ENCODE measurements at regions not wholly inside any gene's neighbourhood (a gene's known extent, or its start where the extent isn't known, plus 50 kb on each side); places are given as distances from the start of the nearest gene placed in this dataset.

DNA sequence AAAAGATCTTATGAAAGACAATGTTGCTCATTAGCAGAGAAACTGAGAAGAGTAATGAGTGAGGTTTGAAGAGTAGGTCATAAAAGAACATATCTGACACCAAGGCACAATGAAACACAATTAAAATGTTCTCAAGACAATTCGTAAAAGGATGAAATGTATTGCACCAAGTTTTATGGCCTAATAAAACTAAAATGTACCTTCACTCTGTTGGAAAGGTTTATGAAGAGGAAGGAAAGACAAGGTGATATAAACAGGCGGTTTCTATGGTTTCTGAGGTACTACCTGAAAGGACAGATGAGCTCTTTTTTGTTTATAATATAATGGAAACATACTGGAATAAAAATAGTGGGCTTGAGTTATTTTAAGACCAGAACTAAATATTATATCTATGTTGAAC, 821.3 kb downstream of the TAF11L14 start:
- no peaks in the 10 kb centered on the region for H3K27me3 ChIP-seq (ENCODE audit: insufficient read depth, poor library complexity, severe bottlenecking)

DNA sequence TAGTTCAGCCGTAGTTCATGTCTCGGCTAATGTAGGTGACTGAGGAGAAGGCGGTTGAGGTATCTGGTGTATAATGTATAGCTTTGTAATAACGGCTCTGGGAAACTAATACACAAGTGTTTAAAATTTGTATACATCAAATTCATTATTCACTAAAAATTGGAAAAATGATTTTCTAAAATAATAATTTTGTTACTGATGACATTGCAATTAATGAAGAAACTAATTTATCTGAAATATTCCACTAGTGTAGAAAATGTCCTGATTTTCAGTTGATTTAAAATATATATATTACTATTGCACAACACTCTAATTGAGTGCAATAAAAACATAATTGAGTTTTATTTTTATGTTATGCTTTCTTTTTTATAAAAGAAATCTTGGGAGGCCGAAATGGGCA, 823.0 kb downstream of the TAF11L14 start:
- H3K27ac ChIP-seq (replicated peaks): no peak overlapping the region
- no peak overlapping the region for H3K4me3 ChIP-seq (replicated peaks; ENCODE audit: insufficient read depth, low read length)
- TF ChIP-seq, protein P1, sequence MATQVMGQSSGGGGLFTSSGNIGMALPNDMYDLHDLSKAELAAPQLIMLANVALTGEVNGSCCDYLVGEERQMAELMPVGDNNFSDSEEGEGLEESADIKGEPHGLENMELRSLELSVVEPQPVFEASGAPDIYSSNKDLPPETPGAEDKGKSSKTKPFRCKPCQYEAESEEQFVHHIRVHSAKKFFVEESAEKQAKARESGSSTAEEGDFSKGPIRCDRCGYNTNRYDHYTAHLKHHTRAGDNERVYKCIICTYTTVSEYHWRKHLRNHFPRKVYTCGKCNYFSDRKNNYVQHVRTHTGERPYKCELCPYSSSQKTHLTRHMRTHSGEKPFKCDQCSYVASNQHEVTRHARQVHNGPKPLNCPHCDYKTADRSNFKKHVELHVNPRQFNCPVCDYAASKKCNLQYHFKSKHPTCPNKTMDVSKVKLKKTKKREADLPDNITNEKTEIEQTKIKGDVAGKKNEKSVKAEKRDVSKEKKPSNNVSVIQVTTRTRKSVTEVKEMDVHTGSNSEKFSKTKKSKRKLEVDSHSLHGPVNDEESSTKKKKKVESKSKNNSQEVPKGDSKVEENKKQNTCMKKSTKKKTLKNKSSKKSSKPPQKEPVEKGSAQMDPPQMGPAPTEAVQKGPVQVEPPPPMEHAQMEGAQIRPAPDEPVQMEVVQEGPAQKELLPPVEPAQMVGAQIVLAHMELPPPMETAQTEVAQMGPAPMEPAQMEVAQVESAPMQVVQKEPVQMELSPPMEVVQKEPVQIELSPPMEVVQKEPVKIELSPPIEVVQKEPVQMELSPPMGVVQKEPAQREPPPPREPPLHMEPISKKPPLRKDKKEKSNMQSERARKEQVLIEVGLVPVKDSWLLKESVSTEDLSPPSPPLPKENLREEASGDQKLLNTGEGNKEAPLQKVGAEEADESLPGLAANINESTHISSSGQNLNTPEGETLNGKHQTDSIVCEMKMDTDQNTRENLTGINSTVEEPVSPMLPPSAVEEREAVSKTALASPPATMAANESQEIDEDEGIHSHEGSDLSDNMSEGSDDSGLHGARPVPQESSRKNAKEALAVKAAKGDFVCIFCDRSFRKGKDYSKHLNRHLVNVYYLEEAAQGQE (IDR thresholded peaks at IDR 0.05; ENCODE audit: insufficient replicate concordance, low read depth): no peak
- TF ChIP-seq SPI1 (IDR thresholded peaks at IDR 0.05; ENCODE audit: borderline replicate concordance, low read depth): no peak
- TF ChIP-seq CTCF (IDR thresholded peaks at IDR 0.05; ENCODE audit: insufficient read depth, low read length): no peak
- TF ChIP-seq GABPA (IDR thresholded peaks at IDR 0.05; ENCODE audit: low read depth): no peak
- no peak for TF ChIP-seq POLR2AphosphoS5 (IDR thresholded peaks at IDR 0.05; ENCODE audit: low read depth)
- no peak for DNase-seq (ENCODE audit: low read depth in 1 of 2, low spot score in 1 of 2)
- H3K27me3 ChIP-seq (ENCODE audit: insufficient read depth, poor library complexity, severe bottlenecking): no peaks in the 10 kb centered on the region

More for the DNA sequence above, 821.3 kb downstream of the TAF11L14 start:
- Histone ChIP-seq H3K27ac (replicated peaks) (no peak overlapping the region), H3K4me3 (replicated peaks; ENCODE audit: insufficient read depth, low read length) (no peak overlapping the region)
- no peak for TF ChIP-seq SPI1 (IDR thresholded peaks at IDR 0.05; ENCODE audit: borderline replicate concordance, low read depth)
- TF ChIP-seq, protein P1 (IDR thresholded peaks at IDR 0.05; ENCODE audit: insufficient replicate concordance, low read depth): no peak
- TF ChIP-seq CTCF (IDR thresholded peaks at IDR 0.05; ENCODE audit: insufficient read depth, low read length): no peak
- TF ChIP-seq GABPA (IDR thresholded peaks at IDR 0.05; ENCODE audit: low read depth): no peak
- TF ChIP-seq POLR2AphosphoS5 (IDR thresholded peaks at IDR 0.05; ENCODE audit: low read depth): no peak
- no peak for DNase-seq (ENCODE audit: low read depth in 1 of 2, low spot score in 1 of 2)

GRCh38 chr5:18461766-18462165, 827.5 kb downstream of the TAF11L14 start:
- TF ChIP-seq GABPA (IDR thresholded peaks at IDR 0.05; ENCODE audit: low read depth) (no peak), SPI1 (IDR thresholded peaks at IDR 0.05; ENCODE audit: borderline replicate concordance, low read depth) (no peak), CTCF (IDR thresholded peaks at IDR 0.05; ENCODE audit: insufficient read depth, low read length) (no peak), POLR2AphosphoS5 (IDR thresholded peaks at IDR 0.05; ENCODE audit: low read depth) (no peak)
- TF ChIP-seq, protein P1 (IDR thresholded peaks at IDR 0.05; ENCODE audit: insufficient replicate concordance, low read depth): no peak
- H3K27me3 ChIP-seq (ENCODE audit: insufficient read depth, poor library complexity, severe bottlenecking): no peaks in the 10 kb centered on the region
- no peak overlapping the region for H3K4me3 ChIP-seq (replicated peaks; ENCODE audit: insufficient read depth, low read length)
- no peak overlapping the region for H3K27ac ChIP-seq (replicated peaks)
- no peak for DNase-seq (ENCODE audit: low read depth in 1 of 2, low spot score in 1 of 2)

Data from HL-60 (cell line).